Stimulated activated CD8-positive, alpha-beta memory T cell treated with anti-CD3 and anti-CD28 coated beads, Interleukin-4, amount 100 ng/mL, for 24 hours (primary cell): ENCODE measurements at regions not wholly inside any gene's neighbourhood (a gene's known extent, or its start where the extent isn't known, plus 50 kb on each side); places are given as distances from the start of the nearest gene placed in this dataset.
"Not testable (repeated sequence)": the region's sequence is repeated elsewhere in the genome, so short reads cannot be mapped to it uniquely, and the experiment has no call there.

Experiments used
- DNase-seq: peaks from one replicate; pipeline ENCODE4 v3.0.0-alpha.2; 2020; ENCODE audit warnings: low read depth

GRCh38 chr3:18546632-18547031 is 121.5 kb upstream of the SATB1 start:
- DNase-seq: no peak

GRCh38 chr3:18544146-18544545 is 119.0 kb upstream of the SATB1 start:
- no peak for DNase-seq

- no peak for DNase-seq
These were observed 113.5 kb upstream of the SATB1 start for GRCh38 chr3:18538463-18539230.

GRCh38 chr3:18533039-18533438 is 107.9 kb upstream of the SATB1 start:
- no peak for DNase-seq

GRCh38 chr3:18531662-18532061 is 106.5 kb upstream of the SATB1 start:
- DNase-seq: no peak

GRCh38 chr3:18529631-18530030 is 104.5 kb upstream of the SATB1 start:
- DNase-seq: no peak

- no peak for DNase-seq
These were observed 102.6 kb upstream of the SATB1 start for GRCh38 chr3:18527691-18528090.

- no peak for DNase-seq
These were observed 101.5 kb upstream of the SATB1 start for GRCh38 chr3:18526667-18527066.

GRCh38 chr3:18516170-18516569 is 91.0 kb upstream of the SATB1 start:
- DNase-seq: not testable (repeated sequence)

GRCh38 chr3:18513091-18513490 is 88.0 kb upstream of the SATB1 start:
- DNase-seq: no peak

GRCh38 chr3:18512007-18512406 is 86.9 kb upstream of the SATB1 start:
- no peak for DNase-seq

- no peak for DNase-seq
These were observed 85.8 kb upstream of the SATB1 start for GRCh38 chr3:18510947-18511346.

- no peak for DNase-seq
These were observed 82.2 kb upstream of the SATB1 start for GRCh38 chr3:18507333-18507732.

GRCh38 chr3:18505056-18505455 is 79.9 kb upstream of the SATB1 start:
- DNase-seq: no peak

GRCh38 chr3:18501679-18502343 is 76.7 kb upstream of the SATB1 start:
- DNase-seq: no peak

GRCh38 chr3:18500322-18500721 is 75.2 kb upstream of the SATB1 start:
- no peak for DNase-seq

- DNase-seq: no peak
These were observed 74.2 kb upstream of the SATB1 start for GRCh38 chr3:18499301-18499700.

- no peak for DNase-seq
These were observed 69.1 kb upstream of the SATB1 start for GRCh38 chr3:18494251-18494650.

- no peak for DNase-seq
These were observed 64.8 kb upstream of the SATB1 start for GRCh38 chr3:18489939-18490338.

GRCh38 chr3:18483226-18483625 is 58.1 kb upstream of the SATB1 start:
- no peak for DNase-seq

GRCh38 chr3:18481946-18482548 is 56.9 kb upstream of the SATB1 start:
- DNase-seq: no peak

- no peak for DNase-seq
These were observed 52.5 kb upstream of the SATB1 start for GRCh38 chr3:18477620-18478019.
